H9 (cell line): ENCODE measurements at regions not wholly inside any gene's neighbourhood (a gene's known extent, or its start where the extent isn't known, plus 50 kb on each side); places are given as distances from the start of the nearest gene placed in this dataset.

Experiments used
- DNase-seq: peaks from one replicate; pipeline ENCODE4 v3.0.0-alpha.2; 2017
- H2AFZ ChIP-seq: one replicate; pipeline ENCODE4 v1.6.1; 2013; ENCODE audit warnings: mild to moderate bottlenecking, low read length, control low read depth, moderate library complexity
- H2AK5ac ChIP-seq: 2 replicates; pipeline ENCODE4 v1.6.1; 2013; ENCODE audit warnings: low read length, control low read depth, mixed read lengths; ENCODE audit not compliant: insufficient read length
- H2BK120ac ChIP-seq: one replicate; pipeline ENCODE4 v1.6.1; 2013; ENCODE audit warnings: low read depth, mild to moderate bottlenecking, low read length, control low read depth, inconsistent platforms; ENCODE audit not compliant: poor library complexity, severe bottlenecking
- H2BK12ac ChIP-seq: 2 replicates; pipeline ENCODE4 v1.6.1; 2013; ENCODE audit warnings: low read length, control low read depth, mixed read lengths, low read depth; ENCODE audit not compliant: insufficient read length
- H2BK15ac ChIP-seq: 2 replicates; pipeline ENCODE4 v1.6.1; 2013; ENCODE audit warnings: low read depth, low read length, control low read depth
- H2BK20ac ChIP-seq: one replicate; pipeline ENCODE4 v1.6.1; 2013; ENCODE audit warnings: low read depth, mild to moderate bottlenecking, low read length, control low read depth, inconsistent platforms; ENCODE audit not compliant: poor library complexity, severe bottlenecking
- H2BK5ac ChIP-seq: 2 replicates; pipeline ENCODE4 v1.6.1; 2013; ENCODE audit warnings: low read length, control low read depth, mixed read lengths; ENCODE audit not compliant: insufficient read length
- H3K14ac ChIP-seq: 2 replicates; pipeline ENCODE4 v1.6.1; 2013; ENCODE audit warnings: low read length, control low read depth; ENCODE audit not compliant: insufficient read depth
- H3K18ac ChIP-seq: 2 replicates; pipeline ENCODE4 v1.6.1; 2013; ENCODE audit warnings: low read depth, mild to moderate bottlenecking, mixed read lengths, low read length, control low read depth; ENCODE audit not compliant: insufficient read length
- H3K23ac ChIP-seq: 2 replicates; pipeline ENCODE4 v1.6.1; 2013; ENCODE audit warnings: low read length, control low read depth, mixed read lengths, low read depth; ENCODE audit not compliant: insufficient read length
- H3K23me2 ChIP-seq: 2 replicates; pipeline ENCODE4 v1.6.1; 2013; ENCODE audit warnings: low read depth, mild to moderate bottlenecking, mixed read lengths, low read length, control low read depth; ENCODE audit not compliant: insufficient read length, poor library complexity, severe bottlenecking
- H3K27ac ChIP-seq: 2 replicates; pipeline ENCODE4 v1.5.1; 2013; ENCODE audit warnings: low read length, control low read depth, mixed read lengths, low read depth; ENCODE audit not compliant: insufficient read length
- H3K27me3 ChIP-seq: 2 replicates; pipeline ENCODE4 v1.6.1; 2013; ENCODE audit warnings: low read length, control low read depth, inconsistent platforms; ENCODE audit not compliant: insufficient read depth
- H3K4ac ChIP-seq: 2 replicates; pipeline ENCODE4 v1.6.1; 2013; ENCODE audit warnings: low read depth, mild to moderate bottlenecking, control low read depth, inconsistent platforms, low read length, moderate library complexity
- H3K4me1 ChIP-seq: 2 replicates; pipeline ENCODE4 v1.6.1; 2013; ENCODE audit warnings: low read length, control low read depth, inconsistent platforms; ENCODE audit not compliant: insufficient read depth
- H3K4me2 ChIP-seq: 2 replicates; pipeline ENCODE4 v1.6.1; 2013; ENCODE audit warnings: low read length, control low read depth, mixed read lengths; ENCODE audit not compliant: insufficient read length, insufficient read depth
- H3K56ac ChIP-seq: 2 replicates; pipeline ENCODE4 v1.6.1; 2013; ENCODE audit warnings: low read depth, mild to moderate bottlenecking, mixed read lengths, low read length, control low read depth; ENCODE audit not compliant: insufficient read length
- H3K79me1 ChIP-seq: 2 replicates; pipeline ENCODE4 v1.6.1; 2013; ENCODE audit warnings: low read depth, mild to moderate bottlenecking, moderate library complexity, low read length, control low read depth, inconsistent platforms; ENCODE audit not compliant: insufficient read depth, poor library complexity, severe bottlenecking
- H3K79me2 ChIP-seq: 2 replicates; pipeline ENCODE4 v1.6.1; 2013; ENCODE audit warnings: low read length, control low read depth, inconsistent platforms; ENCODE audit not compliant: insufficient read depth
- H3K9ac ChIP-seq: 2 replicates; pipeline ENCODE4 v1.6.1; 2013; ENCODE audit warnings: low read length, control low read depth, mixed read lengths; ENCODE audit not compliant: insufficient read length; ENCODE audit errors: extremely low read depth
- H3K9me3 ChIP-seq: one replicate; pipeline ENCODE4 v1.6.1; 2013; ENCODE audit warnings: low read depth, low read length, inconsistent platforms; ENCODE audit not compliant: control insufficient read depth
- H3T11ph ChIP-seq: one replicate; pipeline ENCODE4 v1.6.1; 2013; ENCODE audit warnings: mild to moderate bottlenecking, low read length, control low read depth, inconsistent platforms
- H4K20me1 ChIP-seq: one replicate; pipeline ENCODE4 v1.6.1; 2013; ENCODE audit not compliant: control insufficient read depth, insufficient read length, insufficient read depth
- H4K5ac ChIP-seq: 2 replicates; pipeline ENCODE4 v1.6.1; 2013; ENCODE audit warnings: low read depth, mild to moderate bottlenecking, mixed read lengths, low read length, control low read depth; ENCODE audit not compliant: insufficient read length
- H4K8ac ChIP-seq: replicated peaks from 2 replicates; pipeline ENCODE4 v1.6.1; 2013; ENCODE audit warnings: low read length, control low read depth, mixed read lengths, low read depth; ENCODE audit not compliant: insufficient read length
- H4K91ac ChIP-seq: 2 replicates; pipeline ENCODE4 v1.6.1; 2013; ENCODE audit warnings: low read depth, mild to moderate bottlenecking, moderate library complexity, mixed read lengths, low read length, control low read depth; ENCODE audit not compliant: insufficient read length
- H3K27ac Mint-ChIP-seq, 3 experiments: 2 replicates in 2 of 3; 3 replicates in 1 of 3; pipeline ENCODE4 v1.8.0; 2020 to 2021; ENCODE audit warnings: mixed read lengths in 3 of 3, mild to moderate bottlenecking in 1 of 3, moderate library complexity in 1 of 3
- H3K27me3 Mint-ChIP-seq: 2 replicates; pipeline ENCODE4 v1.8.0; 2021; ENCODE audit warnings: low read depth, mild to moderate bottlenecking, moderate library complexity, mixed read lengths
- H3K36me3 Mint-ChIP-seq, 3 experiments: 2 replicates in 2 of 3; 3 replicates in 1 of 3; pipeline ENCODE4 v1.8.0; 2020 to 2021; ENCODE audit warnings: low read depth in 3 of 3, mixed read lengths in 3 of 3; ENCODE audit not compliant: insufficient read depth in 1 of 3
- H3K4me1 Mint-ChIP-seq, 2 experiments: 2 replicates each; pipeline ENCODE4 v1.8.0; 2020; ENCODE audit warnings: mixed read lengths in 2 of 2
- H3K4me3 Mint-ChIP-seq, 2 experiments: 2 replicates in 1 of 2; 3 replicates in 1 of 2; pipeline ENCODE4 v1.8.0; 2020 to 2021; ENCODE audit warnings: mild to moderate bottlenecking in 2 of 2, mixed read lengths in 2 of 2, moderate library complexity in 1 of 2
- H3K9me3 Mint-ChIP-seq, 2 experiments: 2 replicates in 1 of 2; 3 replicates in 1 of 2; pipeline ENCODE4 v1.8.0; 2020; ENCODE audit warnings: mild to moderate bottlenecking in 2 of 2, mixed read lengths in 2 of 2, moderate library complexity in 1 of 2
- WGBS: extraction: QIAGEN DNeasy Blood & Tissue Kit; methylation state at CpG from one replicate; pipeline ENCODE4 v1.1.7; 2013; ENCODE audit warnings: missing lambda C conversion rate, low lambda C conversion rate, mixed read lengths; ENCODE audit not compliant: insufficient read length; ENCODE audit errors: extremely low coverage; 5-methylcytosine and 5-hydroxymethylcytosine counted together
- TF ChIP-seq, protein P1 (sequence below): fragments of 200-600 bp; sonication (generic); conservative IDR thresholded peaks from 3 replicates; pipeline ENCODE4 v1.8.0; 2021; ENCODE audit warnings: antibody characterized with exemption, mild to moderate bottlenecking

DNA sequence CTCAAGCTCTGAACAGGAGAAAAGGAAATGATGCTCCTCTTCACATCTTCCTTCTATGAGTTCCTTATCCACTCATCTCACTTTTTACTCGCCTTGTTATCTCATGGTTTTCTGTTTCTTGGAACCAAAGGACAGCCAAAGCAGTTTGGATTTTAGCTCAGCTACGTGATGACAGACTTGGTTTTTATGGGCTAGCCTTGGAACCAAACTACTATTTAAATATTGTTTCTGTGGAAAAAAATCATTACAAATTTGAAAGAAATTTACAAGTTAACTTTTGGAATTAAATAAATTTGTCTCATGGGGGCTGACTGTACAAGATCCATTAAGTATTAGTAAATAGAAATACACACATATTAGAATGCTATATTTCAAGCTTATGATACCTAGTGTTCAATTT is 727.8 kb upstream of the FANCL start:
- Histone ChIP-seq H3K4me2 (no peak overlapping the region), H3K79me2 (no peaks in the 10 kb centered on the region), H3K9ac (no peak overlapping the region), H2AFZ (no peak overlapping the region), H3K18ac (no peak overlapping the region), H3K4me1 (peaks cover 3% of the 10 kb centered on the region; the same call in 1 of the 2 replicates), H4K20me1 (no peaks in the 10 kb centered on the region), H4K8ac (no peak overlapping the region), H2BK5ac (no peak overlapping the region), H2BK120ac (no peak overlapping the region), H3K27me3 (no peaks in the 10 kb centered on the region), H3K4ac (no peak overlapping the region), H3K9me3 (no peaks in the 10 kb centered on the region), H2BK12ac (no peak overlapping the region), H3K56ac (no peak overlapping the region), H2AK5ac (no peak overlapping the region), H2BK20ac (no peak overlapping the region), H3K27ac (no peak overlapping the region), H4K91ac (no peak overlapping the region), H3K23me2 (no peaks in the 10 kb centered on the region), H2BK15ac (no peak overlapping the region), H3T11ph (no peak overlapping the region), H3K79me1 (no peaks in the 10 kb centered on the region), H3K14ac (no peak overlapping the region), H3K23ac (no peak overlapping the region), H4K5ac (no peak overlapping the region)
- Mint-ChIP-seq H3K27ac (no peak overlapping the region), H3K4me3 (no peak overlapping the region), H3K4me1 (peaks cover 22 to 27% of the 10 kb centered on the region in 2 experiments), H3K36me3 (no peaks in the 10 kb centered on the region), H3K9me3 (no peaks in the 10 kb centered on the region), H3K27me3 (no peaks in the 10 kb centered on the region)
- TF ChIP-seq, protein P1, sequence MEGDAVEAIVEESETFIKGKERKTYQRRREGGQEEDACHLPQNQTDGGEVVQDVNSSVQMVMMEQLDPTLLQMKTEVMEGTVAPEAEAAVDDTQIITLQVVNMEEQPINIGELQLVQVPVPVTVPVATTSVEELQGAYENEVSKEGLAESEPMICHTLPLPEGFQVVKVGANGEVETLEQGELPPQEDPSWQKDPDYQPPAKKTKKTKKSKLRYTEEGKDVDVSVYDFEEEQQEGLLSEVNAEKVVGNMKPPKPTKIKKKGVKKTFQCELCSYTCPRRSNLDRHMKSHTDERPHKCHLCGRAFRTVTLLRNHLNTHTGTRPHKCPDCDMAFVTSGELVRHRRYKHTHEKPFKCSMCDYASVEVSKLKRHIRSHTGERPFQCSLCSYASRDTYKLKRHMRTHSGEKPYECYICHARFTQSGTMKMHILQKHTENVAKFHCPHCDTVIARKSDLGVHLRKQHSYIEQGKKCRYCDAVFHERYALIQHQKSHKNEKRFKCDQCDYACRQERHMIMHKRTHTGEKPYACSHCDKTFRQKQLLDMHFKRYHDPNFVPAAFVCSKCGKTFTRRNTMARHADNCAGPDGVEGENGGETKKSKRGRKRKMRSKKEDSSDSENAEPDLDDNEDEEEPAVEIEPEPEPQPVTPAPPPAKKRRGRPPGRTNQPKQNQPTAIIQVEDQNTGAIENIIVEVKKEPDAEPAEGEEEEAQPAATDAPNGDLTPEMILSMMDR: no peak
- no CpG with 5 or more reads among the region's 2 CpGs for WGBS
- no peak for DNase-seq
